ENCODE measurements at regions not wholly inside any gene's neighbourhood (a gene's known extent, or its start where the extent isn't known, plus 50 kb on each side); places are given as distances from the start of the nearest gene placed in this dataset.

DNA sequence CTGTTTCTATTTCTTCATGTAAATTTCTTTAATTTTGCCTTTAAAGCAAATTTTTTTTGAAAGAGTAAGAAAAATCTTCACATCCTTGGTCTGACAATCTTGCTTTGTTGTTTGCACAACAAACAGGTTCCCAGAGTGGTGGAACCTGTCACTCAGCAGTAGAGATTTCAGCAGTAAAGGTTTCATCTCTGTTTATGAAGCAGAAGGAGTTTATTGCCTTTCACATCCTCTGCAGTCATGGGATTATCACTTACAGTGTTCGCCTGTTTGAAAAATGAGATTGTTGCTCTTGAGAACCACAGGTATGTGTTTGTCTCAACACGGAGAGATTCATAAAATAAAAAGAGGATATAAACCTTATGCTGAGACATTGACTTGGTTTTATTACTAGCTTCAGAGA lies 342.6 kb downstream of the IPMK start:
- Histone ChIP-seq H2AFZ (no peak overlapping the region), H3K79me2 (no peaks in the 10 kb centered on the region), H3K9me2 (replicated peaks; ENCODE audit: insufficient read depth) (no peaks in the 10 kb centered on the region), H3K4me3 (no peak overlapping the region), H3K27ac (no peak overlapping the region), H3K9me3 (ENCODE audit: low read depth) (no peaks in the 10 kb centered on the region), H3K36me3 (replicated peaks; ENCODE audit: insufficient read depth, low read depth) (no peaks in the 10 kb centered on the region), H3K4me2 (no peak overlapping the region), H4K20me1 (ENCODE audit: insufficient read depth, poor library complexity, severe bottlenecking) (no peaks in the 10 kb centered on the region), H3K4me1 (ENCODE audit: insufficient read depth) (no peaks in the 10 kb centered on the region), H3K27me3 (no peaks in the 10 kb centered on the region)
- WGBS (ENCODE audit: low lambda C conversion rate, missing lambda C conversion rate), result 50% methylated on average over 2 of the region's 2 CpGs
- TF ChIP-seq EZH2phosphoT487 (IDR thresholded peaks at IDR 0.05; ENCODE audit: low read depth, severe bottlenecking, unreplicated experiment) (no peak), EZH2 (IDR thresholded peaks at IDR 0.05; ENCODE audit: borderline replicate concordance) (no peak)
- TF ChIP-seq, protein P1, sequence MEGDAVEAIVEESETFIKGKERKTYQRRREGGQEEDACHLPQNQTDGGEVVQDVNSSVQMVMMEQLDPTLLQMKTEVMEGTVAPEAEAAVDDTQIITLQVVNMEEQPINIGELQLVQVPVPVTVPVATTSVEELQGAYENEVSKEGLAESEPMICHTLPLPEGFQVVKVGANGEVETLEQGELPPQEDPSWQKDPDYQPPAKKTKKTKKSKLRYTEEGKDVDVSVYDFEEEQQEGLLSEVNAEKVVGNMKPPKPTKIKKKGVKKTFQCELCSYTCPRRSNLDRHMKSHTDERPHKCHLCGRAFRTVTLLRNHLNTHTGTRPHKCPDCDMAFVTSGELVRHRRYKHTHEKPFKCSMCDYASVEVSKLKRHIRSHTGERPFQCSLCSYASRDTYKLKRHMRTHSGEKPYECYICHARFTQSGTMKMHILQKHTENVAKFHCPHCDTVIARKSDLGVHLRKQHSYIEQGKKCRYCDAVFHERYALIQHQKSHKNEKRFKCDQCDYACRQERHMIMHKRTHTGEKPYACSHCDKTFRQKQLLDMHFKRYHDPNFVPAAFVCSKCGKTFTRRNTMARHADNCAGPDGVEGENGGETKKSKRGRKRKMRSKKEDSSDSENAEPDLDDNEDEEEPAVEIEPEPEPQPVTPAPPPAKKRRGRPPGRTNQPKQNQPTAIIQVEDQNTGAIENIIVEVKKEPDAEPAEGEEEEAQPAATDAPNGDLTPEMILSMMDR (IDR thresholded peaks at IDR 0.05; ENCODE audit: poor library complexity), result no peak
- peak; percentile 9 for DNase-seq (ENCODE audit: low spot score)

DNA sequence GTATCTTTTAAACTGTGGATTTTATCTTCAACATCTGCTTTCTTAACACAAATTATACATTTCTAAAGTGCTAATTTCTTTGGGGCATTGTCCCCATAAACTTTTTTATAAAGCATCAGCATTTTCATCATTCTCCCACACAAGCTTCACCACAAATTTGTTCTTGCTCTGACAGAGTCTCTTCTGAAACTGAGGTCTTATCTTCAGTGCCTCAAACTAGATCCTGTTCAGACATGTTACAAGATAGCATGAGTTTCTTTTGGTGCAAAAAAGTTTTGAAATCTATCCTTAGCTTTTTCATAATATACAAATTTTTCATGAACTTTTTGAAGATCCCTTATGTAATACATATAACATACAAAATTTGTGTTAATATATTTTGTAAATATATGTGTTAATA lies 346.6 kb downstream of the IPMK start:
- Histone ChIP-seq H3K4me2 (no peak overlapping the region), H3K36me3 (replicated peaks; ENCODE audit: insufficient read depth, low read depth) (no peaks in the 10 kb centered on the region), H3K4me3 (no peak overlapping the region), H3K27me3 (no peaks in the 10 kb centered on the region), H3K27ac (no peak overlapping the region), H2AFZ (no peak overlapping the region), H3K9me3 (ENCODE audit: low read depth) (no peaks in the 10 kb centered on the region), H3K79me2 (no peaks in the 10 kb centered on the region), H3K4me1 (ENCODE audit: insufficient read depth) (no peaks in the 10 kb centered on the region), H4K20me1 (ENCODE audit: insufficient read depth, poor library complexity, severe bottlenecking) (no peaks in the 10 kb centered on the region), H3K9me2 (replicated peaks; ENCODE audit: insufficient read depth) (no peaks in the 10 kb centered on the region)
- TF ChIP-seq, protein P1 (IDR thresholded peaks at IDR 0.05; ENCODE audit: poor library complexity), result no peak
- TF ChIP-seq EZH2phosphoT487 (IDR thresholded peaks at IDR 0.05; ENCODE audit: low read depth, severe bottlenecking, unreplicated experiment) (no peak), EZH2 (IDR thresholded peaks at IDR 0.05; ENCODE audit: borderline replicate concordance) (no peak)
- no peak for DNase-seq (ENCODE audit: low spot score)

DNA sequence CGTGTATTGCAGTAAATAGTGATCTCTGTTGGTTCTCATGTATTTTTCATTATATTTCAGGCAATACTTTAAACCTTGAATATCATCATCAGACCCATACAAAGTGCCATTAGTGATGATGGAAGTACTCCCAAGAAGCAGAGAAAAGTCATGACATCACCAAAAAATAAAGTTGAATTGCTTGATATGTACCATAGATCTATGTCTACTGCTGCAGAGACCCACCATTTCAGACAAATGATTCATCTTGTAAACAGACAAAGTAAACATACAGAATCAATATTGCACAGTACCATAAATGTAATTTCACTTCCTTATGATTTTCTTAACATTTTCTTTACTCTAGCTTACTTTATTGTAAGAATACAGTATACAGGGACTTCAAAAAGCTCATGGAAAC lies 347.8 kb downstream of the IPMK start:
- DNase-seq (ENCODE audit: low spot score), result no peak
- H3K27ac ChIP-seq, result peak overlapping the region; percentile 22
- H3K4me3 ChIP-seq, result no peak overlapping the region
- H4K20me1 ChIP-seq (ENCODE audit: insufficient read depth, poor library complexity, severe bottlenecking), result no peaks in the 10 kb centered on the region
- H3K9me3 ChIP-seq (ENCODE audit: low read depth), result no peaks in the 10 kb centered on the region
- no peaks in the 10 kb centered on the region for H3K36me3 ChIP-seq (replicated peaks; ENCODE audit: insufficient read depth, low read depth)
- no peaks in the 10 kb centered on the region for H3K79me2 ChIP-seq
- H3K4me1 ChIP-seq (ENCODE audit: insufficient read depth), result no peaks in the 10 kb centered on the region
- H3K27me3 ChIP-seq, result no peaks in the 10 kb centered on the region
- WGBS (ENCODE audit: low lambda C conversion rate, missing lambda C conversion rate), result 100% methylated on average over 1 of the region's 1 CpG
- TF ChIP-seq, protein P1 (IDR thresholded peaks at IDR 0.05; ENCODE audit: poor library complexity), result no peak
- no peak for TF ChIP-seq EZH2phosphoT487 (IDR thresholded peaks at IDR 0.05; ENCODE audit: low read depth, severe bottlenecking, unreplicated experiment)
- TF ChIP-seq EZH2 (IDR thresholded peaks at IDR 0.05; ENCODE audit: borderline replicate concordance), result no peak
- no peaks in the 10 kb centered on the region for H3K9me2 ChIP-seq (replicated peaks; ENCODE audit: insufficient read depth)
- H2AFZ ChIP-seq, result no peak overlapping the region
- H3K4me2 ChIP-seq, result no peak overlapping the region

DNA sequence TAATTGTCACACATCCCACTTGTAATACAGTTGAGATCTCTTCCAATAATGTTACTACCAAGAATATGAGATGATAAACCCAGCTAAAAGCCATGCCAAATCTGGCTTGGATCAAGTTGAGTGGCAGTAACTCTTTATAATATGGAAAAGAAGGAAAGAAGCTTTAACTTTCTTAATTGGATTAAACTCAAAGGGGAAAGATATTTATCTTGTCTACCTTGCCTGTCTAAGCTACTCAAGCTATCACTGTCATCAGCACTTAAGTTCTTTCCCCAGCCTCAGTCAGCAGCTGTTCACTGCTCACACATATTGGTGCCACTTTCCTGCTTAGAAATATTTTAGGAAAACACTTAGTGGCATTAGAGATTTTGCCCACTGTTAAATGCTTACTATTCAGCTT lies 350.7 kb downstream of the IPMK start:
- H4K20me1 ChIP-seq (ENCODE audit: insufficient read depth, poor library complexity, severe bottlenecking), result no peaks in the 10 kb centered on the region
- H3K27me3 ChIP-seq, result no peaks in the 10 kb centered on the region
- no peak overlapping the region for H3K4me3 ChIP-seq
- TF ChIP-seq EZH2 (IDR thresholded peaks at IDR 0.05; ENCODE audit: borderline replicate concordance) (no peak), EZH2phosphoT487 (IDR thresholded peaks at IDR 0.05; ENCODE audit: low read depth, severe bottlenecking, unreplicated experiment) (no peak)
- TF ChIP-seq, protein P1 (IDR thresholded peaks at IDR 0.05; ENCODE audit: poor library complexity), result no peak
- H3K4me2 ChIP-seq, result no peak overlapping the region
- DNase-seq (ENCODE audit: low spot score), result no peak
- no peaks in the 10 kb centered on the region for H3K9me2 ChIP-seq (replicated peaks; ENCODE audit: insufficient read depth)
- H3K79me2 ChIP-seq, result no peaks in the 10 kb centered on the region
- H3K4me1 ChIP-seq (ENCODE audit: insufficient read depth), result no peaks in the 10 kb centered on the region
- no peak overlapping the region for H3K27ac ChIP-seq
- H2AFZ ChIP-seq, result no peak overlapping the region
- H3K36me3 ChIP-seq (replicated peaks; ENCODE audit: insufficient read depth, low read depth), result no peaks in the 10 kb centered on the region
- no peaks in the 10 kb centered on the region for H3K9me3 ChIP-seq (ENCODE audit: low read depth)

Measured in hepatocyte (in vitro differentiated cells).